HCT116 (cell line): ENCODE measurements at regions not wholly inside any gene's neighbourhood (a gene's known extent, or its start where the extent isn't known, plus 50 kb on each side); places are given as distances from the start of the nearest gene placed in this dataset.

Experiments
- ATAC-seq: fragments of 200-7000 bp; cut with Tn5 transposase; 2 replicates; pipeline ENCODE4 v1.9.1; 2020; ENCODE audit warnings: mild to moderate bottlenecking, moderate library complexity
- BruUV-seq: library from RNA; stranded (reverse); fragments of 400-500 nt; replicated peaks from 2 replicates; lab custom pipeline; 2021; lab: Mats Ljungman, UMichigan
- CTCF ChIA-PET: fragments of 300-600 bp; sonication (Branson Sonifier 250); formaldehyde crosslinking; loops from one replicate; lab custom pipeline; 2021; ENCODE audit warnings: antibody characterized with exemption; lab: Charles Lee
- POLR2A ChIA-PET: fragments of 300-600, 350-600 bp; sonication (Branson Sonifier 250); formaldehyde crosslinking; loops from one replicate; lab custom pipeline; 2021; ENCODE audit warnings: antibody characterized with exemption; lab: Charles Lee
- RAD21 ChIA-PET, 2 experiments: fragments of 300-600 bp; sonication (Branson Sonifier 250); formaldehyde crosslinking; loops; one replicate each; lab custom pipeline; 2023; ENCODE audit warnings: low total read pairs in 2 of 2; ENCODE audit not compliant: uncharacterized antibody in 2 of 2, unreplicated experiment in 2 of 2, low non-redundant PET in 1 of 2; lab: Charles Lee
- DNase-seq: peaks from one replicate; pipeline ENCODE4 v3.0.0-alpha.2; 2010; ENCODE audit warnings: low read depth, low spot score
- H2AFZ ChIP-seq: fragments of 200-600 bp; shearing (Covaris generic), sonication (generic); 2 replicates; pipeline ENCODE4 v1.6.1; 2017; ENCODE audit warnings: low read depth, mixed run types, mixed read lengths, antibody characterized with exemption, low read length; ENCODE audit not compliant: poor library complexity, severe bottlenecking
- H3K27ac ChIP-seq: 2 replicates; pipeline ENCODE4 v1.5.1; 2012; ENCODE audit warnings: low read depth, low read length
- H3K27me3 ChIP-seq: fragments of 200-600 bp; sonication (generic); 2 replicates; pipeline ENCODE4 v1.6.1; 2016; ENCODE audit warnings: mixed run types, low read length, mixed read lengths; ENCODE audit not compliant: insufficient read depth
- H3K36me3 ChIP-seq, 2 experiments: fragments of 200-500 bp in 1 of 2; fragments of 200-600 bp in 1 of 2; sonication (Bioruptor generic) in 1 of 2; sonication (generic) in 1 of 2; 2 replicates each; pipeline versions ENCODE4 v1.5.1 to v1.6.1; 2014 to 2016; ENCODE audit warnings: low read length in 2 of 2, inconsistent platforms in 1 of 2, mixed read lengths in 1 of 2, mixed run types in 1 of 2; ENCODE audit not compliant: insufficient read depth in 2 of 2, control insufficient read depth in 1 of 2
- H3K4me1 ChIP-seq, 2 experiments: fragments of 200-600 bp in 1 of 2; sonication (generic) in 1 of 2; 2 replicates each; pipeline versions ENCODE4 v1.5.1 to v1.6.1; 2012 to 2017; ENCODE audit warnings: low read length in 2 of 2, inconsistent platforms in 1 of 2, mild to moderate bottlenecking in 1 of 2, mixed read lengths in 1 of 2, mixed run types in 1 of 2, moderate library complexity in 1 of 2; ENCODE audit not compliant: insufficient read depth in 2 of 2, control insufficient read depth in 1 of 2
- H3K4me2 ChIP-seq: fragments of 200-600 bp; sonication (generic); 2 replicates; pipeline ENCODE4 v1.6.1; 2017; ENCODE audit warnings: mixed run types, low read length, mixed read lengths
- H3K4me3 ChIP-seq, 2 experiments: fragments of 200-600 bp in 1 of 2; sonication (generic) in 1 of 2; replicated peaks in 1 of 2; 2 replicates each; pipeline ENCODE4 v1.5.1; 2011 to 2016; ENCODE audit warnings: low read length in 2 of 2, control low read depth in 1 of 2, low read depth in 1 of 2, mild to moderate bottlenecking in 1 of 2, mixed read lengths in 1 of 2, mixed run types in 1 of 2
- H3K79me2 ChIP-seq: fragments of 200-600 bp; sonication (generic); 2 replicates; pipeline ENCODE4 v1.6.1; 2017; ENCODE audit warnings: mild to moderate bottlenecking, mixed run types, low read length, moderate library complexity, mixed read lengths; ENCODE audit not compliant: insufficient read depth
- H3K9ac ChIP-seq: fragments of 200-600 bp; sonication (generic); 2 replicates; pipeline ENCODE4 v1.6.1; 2016; ENCODE audit warnings: low read length, mixed read lengths
- H3K9me2 ChIP-seq: fragments of 200-600 bp; sonication (generic), shearing (Covaris generic); 2 replicates; pipeline ENCODE4 v1.6.1; 2017; ENCODE audit warnings: mixed run types, mild to moderate bottlenecking, moderate library complexity; ENCODE audit not compliant: insufficient read depth
- H3K9me3 ChIP-seq, 2 experiments: fragments of 200-500 bp in 1 of 2; fragments of 200-600 bp in 1 of 2; sonication (Bioruptor generic) in 1 of 2; sonication (generic) in 1 of 2; 2 replicates each; pipeline ENCODE4 v1.6.1; 2014 to 2017; ENCODE audit warnings: low read length in 2 of 2, mixed read lengths in 2 of 2, inconsistent platforms in 1 of 2, low read depth in 1 of 2, mild to moderate bottlenecking in 1 of 2, mixed run types in 1 of 2, moderate library complexity in 1 of 2; ENCODE audit not compliant: control insufficient read depth in 1 of 2, insufficient read depth in 1 of 2
- H4K20me1 ChIP-seq: fragments of 200-600 bp; sonication (generic), shearing (Covaris generic); 2 replicates; pipeline ENCODE4 v1.6.1; 2017; ENCODE audit warnings: mixed run types, mild to moderate bottlenecking, moderate library complexity; ENCODE audit not compliant: insufficient read depth
- CBX3 ChIP-seq: IDR thresholded peaks from 2 replicates; pipeline ENCODE4 v1.6.1; 2012; ENCODE audit warnings: low read depth
- CEBPB ChIP-seq: IDR thresholded peaks from 2 replicates; pipeline ENCODE4 v1.6.1; 2012; ENCODE audit warnings: low read depth
- EGR1 ChIP-seq: IDR thresholded peaks from 2 replicates; pipeline ENCODE4 v1.6.1; 2012; ENCODE audit warnings: low read depth
- EZH2 ChIP-seq: fragments of 200-600 bp; sonication (generic); IDR thresholded peaks from 2 replicates; pipeline ENCODE4 v1.6.1; 2017; ENCODE audit warnings: antibody characterized with exemption, mixed run types
- EZH2phosphoT487 ChIP-seq: fragments of 200-600 bp; IDR thresholded peaks from 2 replicates; pipeline ENCODE4 v1.6.1; 2018; ENCODE audit warnings: antibody characterized with exemption, borderline replicate concordance
- FOSL1 ChIP-seq: IDR thresholded peaks from 2 replicates; pipeline ENCODE4 v1.6.1; 2012; ENCODE audit warnings: low read depth
- MAX ChIP-seq: IDR thresholded peaks from 2 replicates; pipeline ENCODE4 v1.6.1; 2012
- SIN3A ChIP-seq: IDR thresholded peaks from 2 replicates; pipeline ENCODE4 v1.6.1; 2012; ENCODE audit warnings: low read depth
- SP1 ChIP-seq: IDR thresholded peaks from 2 replicates; pipeline ENCODE4 v1.6.1; 2012; ENCODE audit warnings: low read depth
- SRF ChIP-seq: IDR thresholded peaks from 2 replicates; pipeline ENCODE4 v1.6.1; 2012; ENCODE audit warnings: low read depth
- YY1 ChIP-seq: IDR thresholded peaks from 2 replicates; pipeline ENCODE4 v1.6.1; 2011; ENCODE audit warnings: low read length, low read depth, moderate library complexity, mild to moderate bottlenecking; ENCODE audit not compliant: insufficient replicate concordance; ENCODE audit errors: extremely low read depth
- ZFX ChIP-seq: fragments of 450-650 bp; IDR thresholded peaks from 2 replicates; pipeline ENCODE4 v1.6.1; 2017
- ZNF274 ChIP-seq: fragments of 200-500 bp; sonication (Bioruptor generic); IDR thresholded peaks from 2 replicates; pipeline ENCODE4 v1.6.1; 2014; ENCODE audit warnings: mild to moderate bottlenecking, low read depth, low read length, inconsistent platforms
- intact Hi-C: fragments of 100-400 bp; cut with micrococcal nuclease; formaldehyde crosslinking; loops from 2 replicates; pipeline ENCODE4 v1.10.0; 2022
- TF ChIP-seq, protein P1 (sequence below): IDR thresholded peaks from 2 replicates; pipeline ENCODE4 v1.6.1; 2012; ENCODE audit warnings: low read depth
- TF ChIP-seq, protein P2 (sequence below): IDR thresholded peaks from 2 replicates; pipeline ENCODE4 v1.6.1; 2011; ENCODE audit warnings: mild to moderate bottlenecking, low read length, moderate library complexity; ENCODE audit not compliant: insufficient replicate concordance; ENCODE audit errors: extremely low read depth
- TF ChIP-seq, protein P3 (sequence below): IDR thresholded peaks from 2 replicates; pipeline ENCODE4 v1.6.1; 2012

- intact Hi-C loops = no loop called here
- BruUV-seq = no TSS peak
- Histone ChIP-seq H3K4me3 (no peak overlapping the region), H3K36me3 (no peaks in the 10 kb centered on the region), H4K20me1 (no peaks in the 10 kb centered on the region), H3K27ac (no peak overlapping the region), H3K27me3 (no peaks in the 10 kb centered on the region), H2AFZ (no peak overlapping the region), H3K79me2 (no peaks in the 10 kb centered on the region), H3K4me1 (no peaks in the 10 kb centered on the region), H3K9ac (no peak overlapping the region), H3K9me3 (no peaks in the 10 kb centered on the region), H3K4me2 (no peak overlapping the region), H3K9me2 (no peaks in the 10 kb centered on the region)
- no peak for TF ChIP-seq CEBPB
- TF ChIP-seq YY1 = no peak
- TF ChIP-seq, protein P1, sequence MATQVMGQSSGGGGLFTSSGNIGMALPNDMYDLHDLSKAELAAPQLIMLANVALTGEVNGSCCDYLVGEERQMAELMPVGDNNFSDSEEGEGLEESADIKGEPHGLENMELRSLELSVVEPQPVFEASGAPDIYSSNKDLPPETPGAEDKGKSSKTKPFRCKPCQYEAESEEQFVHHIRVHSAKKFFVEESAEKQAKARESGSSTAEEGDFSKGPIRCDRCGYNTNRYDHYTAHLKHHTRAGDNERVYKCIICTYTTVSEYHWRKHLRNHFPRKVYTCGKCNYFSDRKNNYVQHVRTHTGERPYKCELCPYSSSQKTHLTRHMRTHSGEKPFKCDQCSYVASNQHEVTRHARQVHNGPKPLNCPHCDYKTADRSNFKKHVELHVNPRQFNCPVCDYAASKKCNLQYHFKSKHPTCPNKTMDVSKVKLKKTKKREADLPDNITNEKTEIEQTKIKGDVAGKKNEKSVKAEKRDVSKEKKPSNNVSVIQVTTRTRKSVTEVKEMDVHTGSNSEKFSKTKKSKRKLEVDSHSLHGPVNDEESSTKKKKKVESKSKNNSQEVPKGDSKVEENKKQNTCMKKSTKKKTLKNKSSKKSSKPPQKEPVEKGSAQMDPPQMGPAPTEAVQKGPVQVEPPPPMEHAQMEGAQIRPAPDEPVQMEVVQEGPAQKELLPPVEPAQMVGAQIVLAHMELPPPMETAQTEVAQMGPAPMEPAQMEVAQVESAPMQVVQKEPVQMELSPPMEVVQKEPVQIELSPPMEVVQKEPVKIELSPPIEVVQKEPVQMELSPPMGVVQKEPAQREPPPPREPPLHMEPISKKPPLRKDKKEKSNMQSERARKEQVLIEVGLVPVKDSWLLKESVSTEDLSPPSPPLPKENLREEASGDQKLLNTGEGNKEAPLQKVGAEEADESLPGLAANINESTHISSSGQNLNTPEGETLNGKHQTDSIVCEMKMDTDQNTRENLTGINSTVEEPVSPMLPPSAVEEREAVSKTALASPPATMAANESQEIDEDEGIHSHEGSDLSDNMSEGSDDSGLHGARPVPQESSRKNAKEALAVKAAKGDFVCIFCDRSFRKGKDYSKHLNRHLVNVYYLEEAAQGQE = no peak
- no peak for TF ChIP-seq EZH2
- TF ChIP-seq ZFX = no peak
- no peak for TF ChIP-seq SIN3A
- TF ChIP-seq, protein P2, sequence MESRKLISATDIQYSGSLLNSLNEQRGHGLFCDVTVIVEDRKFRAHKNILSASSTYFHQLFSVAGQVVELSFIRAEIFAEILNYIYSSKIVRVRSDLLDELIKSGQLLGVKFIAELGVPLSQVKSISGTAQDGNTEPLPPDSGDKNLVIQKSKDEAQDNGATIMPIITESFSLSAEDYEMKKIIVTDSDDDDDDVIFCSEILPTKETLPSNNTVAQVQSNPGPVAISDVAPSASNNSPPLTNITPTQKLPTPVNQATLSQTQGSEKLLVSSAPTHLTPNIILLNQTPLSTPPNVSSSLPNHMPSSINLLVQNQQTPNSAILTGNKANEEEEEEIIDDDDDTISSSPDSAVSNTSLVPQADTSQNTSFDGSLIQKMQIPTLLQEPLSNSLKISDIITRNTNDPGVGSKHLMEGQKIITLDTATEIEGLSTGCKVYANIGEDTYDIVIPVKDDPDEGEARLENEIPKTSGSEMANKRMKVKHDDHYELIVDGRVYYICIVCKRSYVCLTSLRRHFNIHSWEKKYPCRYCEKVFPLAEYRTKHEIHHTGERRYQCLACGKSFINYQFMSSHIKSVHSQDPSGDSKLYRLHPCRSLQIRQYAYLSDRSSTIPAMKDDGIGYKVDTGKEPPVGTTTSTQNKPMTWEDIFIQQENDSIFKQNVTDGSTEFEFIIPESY = no peak
- no peak for TF ChIP-seq EZH2phosphoT487
- no peak for TF ChIP-seq SRF
- no peak for TF ChIP-seq FOSL1
- TF ChIP-seq EGR1 = no peak
- no peak for TF ChIP-seq CBX3
- TF ChIP-seq SP1 = no peak
- no peak for TF ChIP-seq ZNF274
- TF ChIP-seq, protein P3, sequence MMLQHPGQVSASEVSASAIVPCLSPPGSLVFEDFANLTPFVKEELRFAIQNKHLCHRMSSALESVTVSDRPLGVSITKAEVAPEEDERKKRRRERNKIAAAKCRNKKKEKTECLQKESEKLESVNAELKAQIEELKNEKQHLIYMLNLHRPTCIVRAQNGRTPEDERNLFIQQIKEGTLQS = no peak
- TF ChIP-seq MAX = no peak
- ChIA-PET CTCF (no interaction called here), RAD21 (no interaction called here), POLR2A (no interaction called here)
- DNase-seq = no peak
- no peak for ATAC-seq
These were observed 61.5 kb upstream of the API5 start for GRCh38 chr11:43250309-43250708.
